Type B pancreatic cell (in vitro differentiated cells): ENCODE measurements at regions not wholly inside any gene's neighbourhood (a gene's known extent, or its start where the extent isn't known, plus 50 kb on each side); places are given as distances from the start of the nearest gene placed in this dataset.

ENCODE experiments used
- DNase-seq: peaks from one replicate; pipeline ENCODE4 v3.0.0; 2021; ENCODE audit warnings: mixed read lengths; ENCODE audit not compliant: unreplicated experiment; ENCODE audit errors: extremely low spot score
- H3K27ac Mint-ChIP-seq: 2 replicates; pipeline ENCODE4 v1.8.0; 2021; ENCODE audit warnings: mild to moderate bottlenecking, mixed read lengths
- H3K27me3 Mint-ChIP-seq: 2 replicates; pipeline ENCODE4 v1.8.0; 2021; ENCODE audit warnings: mixed read lengths
- H3K36me3 Mint-ChIP-seq: 2 replicates; pipeline ENCODE4 v1.8.0; 2021; ENCODE audit warnings: mixed read lengths
- H3K4me1 Mint-ChIP-seq: one replicate; pipeline ENCODE4 v1.8.0; 2021; ENCODE audit warnings: mixed read lengths; ENCODE audit not compliant: unreplicated experiment
- H3K4me3 Mint-ChIP-seq: 2 replicates; pipeline ENCODE4 v1.8.0; 2021; ENCODE audit warnings: mild to moderate bottlenecking, mixed read lengths
- H3K9me3 Mint-ChIP-seq: 2 replicates; pipeline ENCODE4 v1.8.0; 2021; ENCODE audit warnings: mixed read lengths
- CTCF ChIP-seq: fragments of 200-600 bp; sonication (generic); conservative IDR thresholded peaks from 2 replicates; pipeline ENCODE4 v1.5.0; 2021; ENCODE audit warnings: antibody characterized with exemption, mild to moderate bottlenecking

GRCh38 chr2:128469203-128469602, 150.5 kb upstream of the HS6ST1 start:
- no peak overlapping the region for H3K27ac Mint-ChIP-seq
- peak; percentile 68 for TF ChIP-seq CTCF
- DNase-seq = peak; percentile 37
- H3K36me3 Mint-ChIP-seq = peaks cover 4% of the 10 kb centered on the region
- no peak overlapping the region for H3K4me3 Mint-ChIP-seq
- H3K4me1 Mint-ChIP-seq = peaks cover 12% of the 10 kb centered on the region
- H3K27me3 Mint-ChIP-seq = no peaks in the 10 kb centered on the region
- peaks cover 12% of the 10 kb centered on the region for H3K9me3 Mint-ChIP-seq

- no peaks in the 10 kb centered on the region for H3K27me3 Mint-ChIP-seq
- TF ChIP-seq CTCF = no peak
- no peak overlapping the region for H3K4me3 Mint-ChIP-seq
- peaks cover 18% of the 10 kb centered on the region for H3K4me1 Mint-ChIP-seq
- no peak overlapping the region for H3K27ac Mint-ChIP-seq
- H3K36me3 Mint-ChIP-seq = peaks cover 4% of the 10 kb centered on the region
- DNase-seq = peak; percentile 32
- H3K9me3 Mint-ChIP-seq = peaks cover 12% of the 10 kb centered on the region
Observed at GRCh38 chr2:128469875-128470274, 151.2 kb upstream of the HS6ST1 start.

- DNase-seq = no peak
- no peak for TF ChIP-seq CTCF
- Mint-ChIP-seq H3K27ac (peak overlapping the region; percentile 94), H3K27me3 (no peaks in the 10 kb centered on the region), H3K9me3 (peaks cover 10% of the 10 kb centered on the region), H3K36me3 (peaks cover 2% of the 10 kb centered on the region), H3K4me1 (peaks cover 19% of the 10 kb centered on the region), H3K4me3 (peak overlapping the region; percentile 67)
Observed at GRCh38 chr2:128472789-128473174, 154.1 kb upstream of the HS6ST1 start.

- Mint-ChIP-seq H3K27me3 (no peaks in the 10 kb centered on the region), H3K4me3 (peak overlapping the region; percentile 86), H3K4me1 (peaks cover 19% of the 10 kb centered on the region), H3K27ac (peak overlapping the region; percentile 94), H3K9me3 (peaks cover 6% of the 10 kb centered on the region), H3K36me3 (no peaks in the 10 kb centered on the region)
- peak; percentile 75 for DNase-seq
- no peak for TF ChIP-seq CTCF
Observed at GRCh38 chr2:128473175-128474035, 154.7 kb upstream of the HS6ST1 start.

- H3K27me3 Mint-ChIP-seq = no peaks in the 10 kb centered on the region
- peak; percentile 65 for DNase-seq
- peak overlapping the region; percentile 19 for H3K27ac Mint-ChIP-seq
- no peaks in the 10 kb centered on the region for H3K36me3 Mint-ChIP-seq
- TF ChIP-seq CTCF = no peak
- no peak overlapping the region for H3K4me3 Mint-ChIP-seq
- peaks cover 19% of the 10 kb centered on the region for H3K4me1 Mint-ChIP-seq
- H3K9me3 Mint-ChIP-seq = peaks cover 4% of the 10 kb centered on the region
Observed at GRCh38 chr2:128474036-128474955, 155.6 kb upstream of the HS6ST1 start.
